Uterus (tissue), 3 donors: ENCODE measurements at regions not wholly inside any gene's neighbourhood (a gene's known extent, or its start where the extent isn't known, plus 50 kb on each side); places are given as distances from the start of the nearest gene placed in this dataset.
A peak's percentile ranks its signal among the peaks of the same experiment; 100 is the strongest.

Experiments used
- DNase-seq, 2 donors: peaks; one replicate each; pipeline ENCODE4 v3.0.0-alpha.2; 2019 to 2020
- H3K27ac ChIP-seq, 2 donors: fragments of 200-600 bp; sonication (generic); 1 replicate in 1 of 2; 2 replicates in 1 of 2; pipeline ENCODE4 v1.5.1; 2016 to 2018
- H3K27me3 ChIP-seq, 2 donors: fragments of 200-600 bp; sonication (generic); one replicate each; pipeline ENCODE4 v1.5.1; 2018 to 2019; ENCODE audit warnings: control low read depth in 1 of 2
- H3K36me3 ChIP-seq, 2 donors: fragments of 200-600 bp; sonication (generic); one replicate each; pipeline ENCODE4 v1.5.1; 2019; ENCODE audit warnings: control low read depth in 1 of 2
- H3K4me1 ChIP-seq, 2 donors: fragments of 200-600 bp; sonication (generic); one replicate each; pipeline ENCODE4 v1.5.1; 2018 to 2019; ENCODE audit warnings: control low read depth in 1 of 2
- H3K4me3 ChIP-seq, 2 donors: fragments of 200-600 bp; sonication (generic); 1 replicate in 1 of 2; 2 replicates in 1 of 2; pipeline ENCODE4 v1.5.1; 2018 to 2019; ENCODE audit warnings: mild to moderate bottlenecking in 1 of 2
- H3K9me3 ChIP-seq, 2 donors: fragments of 200-600 bp; sonication (generic); one replicate each; pipeline ENCODE4 v1.5.1; 2019; ENCODE audit warnings: control low read depth in 1 of 2
- CTCF ChIP-seq, 4 experiments: fragments of 200-600 bp in 2 of 4; fragments of 450-650 bp in 2 of 4; sonication (generic) in 2 of 4; IDR thresholded peaks; one replicate each; pipeline ENCODE4 v1.5.1; 2016 to 2019; ENCODE audit warnings: antibody characterized with exemption in 4 of 4, mild to moderate bottlenecking in 2 of 4, moderate library complexity in 1 of 4
- POLR2A ChIP-seq, 2 donors: fragments of 450-650 bp; IDR thresholded peaks; one replicate each; pipeline ENCODE4 v1.6.1; 2016; ENCODE audit warnings: antibody characterized with exemption in 2 of 2, mild to moderate bottlenecking in 1 of 2, moderate library complexity in 1 of 2
- intact Hi-C: fragments of 100-400 bp; cut with DNase I; formaldehyde crosslinking; loops from one replicate; pipeline ENCODE4 v1.15.1; 2023; ENCODE audit warnings: low total_unique reads
- donor health status: DM: yes; HTN: yes; CAD: no.

GRCh38 chr2:239566995-239567568, 166.3 kb upstream of the HDAC4 start:
- no peak overlapping the region for H3K27ac ChIP-seq
- DNase-seq: no peak
- no peaks in the 10 kb centered on the region for H3K36me3 ChIP-seq
- H3K9me3 ChIP-seq: no peaks in the 10 kb centered on the region
- intact Hi-C loops: no loop called here
- no peak for TF ChIP-seq CTCF (IDR thresholded peaks at IDR 0.05)
- no peak for TF ChIP-seq POLR2A (IDR thresholded peaks at IDR 0.05)
- no peaks in the 10 kb centered on the region for H3K4me1 ChIP-seq
- no peak overlapping the region for H3K4me3 ChIP-seq
- no peaks in the 10 kb centered on the region for H3K27me3 ChIP-seq

GRCh38 chr2:239566162-239566994, 165.6 kb upstream of the HDAC4 start:
- no peak overlapping the region for H3K4me3 ChIP-seq
- intact Hi-C loops: no loop called here
- no peak for TF ChIP-seq CTCF (IDR thresholded peaks at IDR 0.05)
- TF ChIP-seq POLR2A (IDR thresholded peaks at IDR 0.05): no peak
- no peaks in the 10 kb centered on the region for H3K4me1 ChIP-seq
- no peak overlapping the region for H3K27ac ChIP-seq
- H3K36me3 ChIP-seq: no peaks in the 10 kb centered on the region
- no peaks in the 10 kb centered on the region for H3K27me3 ChIP-seq
- no peaks in the 10 kb centered on the region for H3K9me3 ChIP-seq
- DNase-seq: no peak

GRCh38 chr2:239564587-239564986, 163.8 kb upstream of the HDAC4 start:
- intact Hi-C loops: no loop called here
- no peak for DNase-seq
- H3K36me3 ChIP-seq: no peaks in the 10 kb centered on the region
- H3K9me3 ChIP-seq: no peaks in the 10 kb centered on the region
- H3K27ac ChIP-seq: no peak overlapping the region
- H3K4me3 ChIP-seq: no peak overlapping the region
- no peaks in the 10 kb centered on the region for H3K4me1 ChIP-seq
- no peak for TF ChIP-seq POLR2A (IDR thresholded peaks at IDR 0.05)
- no peak for TF ChIP-seq CTCF (IDR thresholded peaks at IDR 0.05)
- H3K27me3 ChIP-seq: no peaks in the 10 kb centered on the region

GRCh38 chr2:239563561-239563960, 162.7 kb upstream of the HDAC4 start:
- TF ChIP-seq CTCF (IDR thresholded peaks at IDR 0.05): no peak
- TF ChIP-seq POLR2A (IDR thresholded peaks at IDR 0.05): no peak
- H3K4me1 ChIP-seq: no peaks in the 10 kb centered on the region
- no peaks in the 10 kb centered on the region for H3K9me3 ChIP-seq
- H3K4me3 ChIP-seq: no peak overlapping the region
- no peaks in the 10 kb centered on the region for H3K27me3 ChIP-seq
- intact Hi-C loops: no loop called here
- H3K36me3 ChIP-seq: no peaks in the 10 kb centered on the region
- H3K27ac ChIP-seq: no peak overlapping the region
- DNase-seq: no peak

GRCh38 chr2:239561446-239562001, 160.7 kb upstream of the HDAC4 start:
- H3K36me3 ChIP-seq: no peaks in the 10 kb centered on the region
- no peak for TF ChIP-seq CTCF (IDR thresholded peaks at IDR 0.05)
- TF ChIP-seq POLR2A (IDR thresholded peaks at IDR 0.05): no peak

More at GRCh38 chr2:239561446-239562001, 160.7 kb upstream of the HDAC4 start:
- H3K4me1 ChIP-seq: no peaks in the 10 kb centered on the region
- no peaks in the 10 kb centered on the region for H3K27me3 ChIP-seq
- peak in 1 of 2 donors; percentile 39 for DNase-seq
- no peaks in the 10 kb centered on the region for H3K9me3 ChIP-seq
- intact Hi-C loops: no loop called here
- no peak overlapping the region for H3K4me3 ChIP-seq
- no peak overlapping the region for H3K27ac ChIP-seq
